Right lobe of liver (tissue), 6 donors: ENCODE measurements at regions not wholly inside any gene's neighbourhood (a gene's known extent, or its start where the extent isn't known, plus 50 kb on each side); places are given as distances from the start of the nearest gene placed in this dataset.
A peak's percentile ranks its signal among the peaks of the same experiment; 100 is the strongest.
"Not testable (repeated sequence)": the region's sequence is repeated elsewhere in the genome, so short reads cannot be mapped to it uniquely, and the experiment has no call there.

ENCODE experiments used
- ATAC-seq, 4 donors: fragments of 200-7000 bp; cut with Tn5 transposase; one replicate each; pipeline ENCODE4 v1.9.1; 2020; ENCODE audit warnings: mild to moderate bottlenecking in 4 of 4, moderate library complexity in 4 of 4
- DNase-seq, 3 donors: peaks; one replicate each; pipeline ENCODE4 v3.0.0-alpha.2; 2020
- H3K27ac ChIP-seq, 3 donors: fragments of 200-600 bp; one replicate each; pipeline ENCODE4 v1.8.0; 2022
- H3K27me3 ChIP-seq, 2 donors: fragments of 200-600 bp; one replicate each; pipeline ENCODE4 v1.8.0; 2022
- H3K36me3 ChIP-seq, 4 donors: fragments of 200-600 bp; sonication (generic) in 1 of 4; one replicate each; pipeline versions ENCODE4 v1.5.1 to v1.8.0; 2017 to 2022; ENCODE audit warnings: control low read depth in 1 of 4
- H3K4me1 ChIP-seq, 4 donors: fragments of 200-600 bp; sonication (generic) in 1 of 4; one replicate each; pipeline versions ENCODE4 v1.5.1 to v1.8.0; 2017 to 2022; ENCODE audit warnings: control low read depth in 1 of 4
- H3K4me3 ChIP-seq, 3 donors: fragments of 200-600 bp; one replicate each; pipeline ENCODE4 v1.8.0; 2022
- H3K9me3 ChIP-seq, 4 donors: fragments of 200-600 bp; sonication (generic) in 1 of 4; one replicate each; pipeline versions ENCODE4 v1.5.1 to v1.8.0; 2017 to 2022; ENCODE audit warnings: control low read depth in 1 of 4
- CTCF ChIP-seq, 4 donors: fragments of 200-600 bp in 3 of 4; fragments of 450-650 bp in 1 of 4; IDR thresholded peaks; one replicate each; pipeline versions ENCODE4 v1.5.1 to v1.8.0; 2016 to 2022; ENCODE audit warnings: antibody characterized with exemption in 4 of 4, mild to moderate bottlenecking in 2 of 4
- POLR2A ChIP-seq: fragments of 450-650 bp; IDR thresholded peaks from one replicate; pipeline ENCODE4 v1.6.1; 2017; ENCODE audit warnings: antibody characterized with exemption, mild to moderate bottlenecking
- WGBS: methylation state at CpG from one replicate; pipeline ENCODE4 v1.1.6; 2018; ENCODE audit warnings: low coverage, low lambda C conversion rate; ENCODE audit not compliant: insufficient coverage; ENCODE audit errors: missing lambda C conversion rate; 5-methylcytosine and 5-hydroxymethylcytosine counted together
- intact Hi-C, 2 donors: fragments of 100-400 bp; cut with DNase I; formaldehyde crosslinking; loops; one replicate each; pipeline versions ENCODE4 v1.11.2 to v1.14.1; 2022
- donor health status: DM: no; HTN: yes; CAD: no.
- donor health status: DM: no; HTN: no; CAD: no.
- donor health status: DM: no; HTN: no; CAD: no.
- donor health status: DM: no; HTN: yes; CAD: no.
- donor health status: DM: no; HTN: yes; CAD: no.

- H3K27me3 ChIP-seq, intact Hi-C loops, H3K27ac ChIP-seq, H3K4me1 ChIP-seq, DNase-seq, H3K9me3 ChIP-seq, H3K36me3 ChIP-seq, H3K4me3 ChIP-seq, ATAC-seq: not testable (repeated sequence)
- 30% methylated on average over 2 of the region's 4 CpGs for WGBS
Observed at GRCh38 chr2:90039093-90039492, 1347.6 kb downstream of the RPIA start.

DNA sequence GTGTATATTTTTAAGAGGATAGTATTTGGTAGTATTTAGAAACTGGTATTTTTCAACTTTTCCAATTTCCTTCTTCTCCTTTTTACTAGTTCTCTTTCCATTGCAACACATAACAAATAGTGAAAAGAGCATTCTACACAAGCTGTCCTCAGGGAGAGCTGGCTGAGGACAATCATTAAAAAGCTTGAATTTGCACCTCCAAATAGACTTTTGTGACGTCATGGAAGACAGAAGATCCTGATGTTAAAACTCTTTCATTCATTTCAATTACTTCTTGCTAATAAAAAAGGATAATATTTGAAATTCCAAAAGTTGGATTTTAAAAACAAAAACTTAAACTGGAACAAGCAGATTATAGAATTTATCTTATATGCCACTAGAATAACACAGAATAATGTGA is 1356.3 kb downstream of the RPIA start:
- H3K4me1 ChIP-seq, ATAC-seq, DNase-seq, H3K27ac ChIP-seq, H3K4me3 ChIP-seq, H3K27me3 ChIP-seq, H3K36me3 ChIP-seq, intact Hi-C loops, H3K9me3 ChIP-seq: not testable (repeated sequence)
- WGBS, result 32% methylated on average over 1 of the region's 1 CpG

DNA sequence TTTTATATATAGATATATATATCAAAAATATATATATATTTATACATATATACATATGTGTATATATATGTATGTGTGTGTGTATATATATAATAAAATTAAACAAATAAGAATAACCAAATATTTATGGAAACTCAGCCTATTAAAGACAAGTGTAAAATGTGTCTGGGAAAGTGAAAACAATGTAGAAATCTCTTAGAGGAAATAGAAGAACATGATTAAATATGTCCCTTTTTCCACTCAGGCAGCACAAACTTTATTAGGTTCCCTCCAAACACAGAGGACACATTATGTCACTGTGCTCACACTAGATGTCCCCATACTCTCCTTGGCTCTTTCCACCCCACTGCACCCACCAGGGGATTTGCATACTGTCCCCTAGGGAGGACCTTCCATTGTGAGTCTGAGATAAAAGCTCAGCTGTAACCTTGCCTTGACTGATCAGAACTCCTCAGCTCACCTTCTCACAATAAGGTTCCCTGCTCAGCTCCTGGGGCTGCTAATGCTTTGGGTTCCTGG is 1360.7 kb downstream of the RPIA start:
- H3K27ac ChIP-seq, intact Hi-C loops, H3K4me3 ChIP-seq, ATAC-seq, H3K36me3 ChIP-seq, H3K9me3 ChIP-seq, H3K27me3 ChIP-seq, DNase-seq, H3K4me1 ChIP-seq: not testable (repeated sequence)

DNA sequence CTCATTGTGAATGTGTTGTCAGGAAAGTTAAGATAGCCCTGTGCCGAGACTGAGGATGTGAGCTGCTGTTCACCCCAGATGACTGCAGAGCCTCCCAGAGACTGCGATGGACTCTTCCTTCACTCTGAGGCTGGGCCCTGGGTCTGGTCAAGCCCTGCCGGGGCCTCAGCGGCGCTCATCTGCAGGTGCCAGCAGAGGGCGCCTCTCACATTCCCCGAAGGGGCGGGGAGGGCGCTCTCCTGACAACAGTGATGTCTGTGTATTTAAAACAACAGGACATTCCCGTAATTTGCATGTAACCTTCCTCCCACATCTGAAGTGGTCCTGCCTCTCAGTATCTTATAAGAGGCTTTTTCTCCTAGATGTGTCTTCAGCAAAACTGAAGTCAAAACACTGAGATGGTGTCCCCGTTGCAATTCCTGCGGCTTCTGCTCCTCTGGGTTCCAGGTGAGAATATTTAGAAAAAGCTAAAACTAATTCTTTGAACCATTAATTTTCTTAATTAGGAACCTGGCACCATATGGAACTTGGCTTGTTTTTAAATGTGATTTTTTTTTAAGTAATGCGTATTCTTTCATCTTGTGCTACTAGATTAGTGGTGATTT is 1377.9 kb downstream of the RPIA start:
- Histone ChIP-seq H3K27me3 (no peaks in the 10 kb centered on the region), H3K36me3 (no peaks in the 10 kb centered on the region), H3K27ac (no peak overlapping the region), H3K4me1 (no peaks in the 10 kb centered on the region), H3K9me3 (no peaks in the 10 kb centered on the region), H3K4me3 (no peak overlapping the region)
- TF ChIP-seq CTCF (IDR thresholded peaks at IDR 0.05) (peak; percentile 20 to 78 (median 66)), POLR2A (no peak)
- intact Hi-C loops, result no loop called here
- peak; percentile 85 to 91 (median 89) for ATAC-seq
- DNase-seq, result peak; percentile 49 to 68 (median 62)
- WGBS, result 57% methylated on average over 5 of the region's 13 CpGs

DNA sequence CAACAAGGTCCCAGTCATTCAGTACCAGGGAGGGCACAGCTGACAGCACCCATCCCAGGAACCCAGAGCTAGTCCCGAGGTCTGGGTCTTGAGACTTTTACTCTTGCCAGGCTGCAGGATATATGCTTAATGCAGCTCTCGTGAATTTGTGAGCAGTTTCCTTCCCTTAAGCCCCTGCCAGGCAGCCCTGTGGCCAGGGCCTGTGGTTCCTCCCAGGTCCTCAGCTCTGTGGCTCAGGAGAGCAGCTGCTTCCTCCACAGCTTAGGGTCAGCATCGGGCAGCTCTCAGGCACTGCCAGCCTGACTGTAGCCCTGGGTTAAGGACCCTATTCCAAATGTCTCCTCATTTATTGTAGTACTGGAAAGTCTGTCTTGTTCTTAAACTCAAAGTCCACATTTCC is 1384.8 kb downstream of the RPIA start:
- DNase-seq (no peak), ATAC-seq (no peak)
- no peaks in the 10 kb centered on the region for H3K27me3 ChIP-seq
- TF ChIP-seq POLR2A, result no peak
- TF ChIP-seq CTCF (IDR thresholded peaks at IDR 0.05), result no peak
- H3K4me3 ChIP-seq, result no peak overlapping the region
- 0% methylated on average over 1 of the region's 3 CpGs for WGBS
- no peaks in the 10 kb centered on the region for H3K36me3 ChIP-seq
- H3K27ac ChIP-seq, result no peak overlapping the region
- no peaks in the 10 kb centered on the region for H3K4me1 ChIP-seq
- intact Hi-C loops, result no loop called here
- no peaks in the 10 kb centered on the region for H3K9me3 ChIP-seq

DNA sequence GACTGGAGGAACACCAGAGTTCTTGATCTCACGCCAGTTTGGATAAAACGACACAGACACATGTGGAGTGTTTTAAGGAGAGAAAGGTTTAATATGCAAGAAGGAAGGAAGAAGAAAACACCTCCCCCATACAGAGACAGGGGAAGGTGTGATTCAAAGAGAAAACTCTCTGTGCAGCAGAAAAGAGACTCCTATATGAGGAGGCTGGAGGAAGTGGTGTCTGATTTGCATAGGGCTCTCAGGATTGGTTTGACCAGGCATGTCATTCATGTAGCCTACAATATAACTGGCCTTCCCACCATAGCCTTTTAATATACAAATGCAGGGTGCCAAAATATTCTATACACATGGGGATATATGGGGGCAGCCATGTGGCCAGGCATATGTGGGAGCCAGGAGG is 1386.5 kb downstream of the RPIA start:
- no peak for TF ChIP-seq CTCF (IDR thresholded peaks at IDR 0.05)
- TF ChIP-seq POLR2A, result no peak
- Histone ChIP-seq H3K27ac (no peak overlapping the region), H3K4me1 (no peaks in the 10 kb centered on the region), H3K4me3 (no peak overlapping the region), H3K36me3 (no peaks in the 10 kb centered on the region), H3K27me3 (no peaks in the 10 kb centered on the region), H3K9me3 (no peaks in the 10 kb centered on the region)
- DNase-seq (no peak), ATAC-seq (no peak)
- intact Hi-C loops, result no loop called here
- WGBS, result 44% methylated on average over 2 of the region's 2 CpGs
